ENCODE measurements at regions not wholly inside any gene's neighbourhood (a gene's known extent, or its start where the extent isn't known, plus 50 kb on each side); places are given as distances from the start of the nearest gene placed in this dataset.

DNA sequence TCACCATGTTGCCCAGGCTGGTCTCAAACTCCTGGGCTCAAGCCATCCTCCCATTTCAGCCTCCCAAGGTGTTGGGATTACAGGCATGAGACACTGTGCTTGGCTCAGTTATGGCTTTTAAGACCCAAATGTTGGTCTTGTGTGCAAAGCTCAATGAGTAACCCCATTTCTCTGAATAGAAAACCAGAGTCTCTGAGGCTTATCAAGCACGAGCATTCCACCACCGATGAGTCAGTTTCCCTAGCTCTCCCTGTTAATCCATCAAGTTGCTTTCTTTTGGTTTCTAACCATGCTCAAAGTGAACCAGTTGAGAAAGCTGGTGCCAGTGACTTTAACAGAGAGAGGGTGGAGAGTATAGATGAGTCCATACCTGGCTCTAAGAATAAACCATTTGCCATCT, 350.9 kb upstream of the ADGRL2 start:
- Histone ChIP-seq H3K27ac (ENCODE audit: low read depth, low read length) (no peak overlapping the region), H3K79me1 (ENCODE audit: low read depth, low read length) (no peaks in the 10 kb centered on the region), H3K23ac (ENCODE audit: insufficient read length) (no peak overlapping the region), H2BK12ac (ENCODE audit: low read depth, low read length) (no peak overlapping the region), H3K23me2 (ENCODE audit: low read depth, low read length) (no peaks in the 10 kb centered on the region), H3K18ac (ENCODE audit: extremely low read depth, low read length) (no peak overlapping the region), H3K9me3 (ENCODE audit: insufficient read depth in 2 of 2, low read depth in 1 of 2, low read length in 1 of 2) (no peaks in the 10 kb centered on the region), H2BK5ac (ENCODE audit: low read depth, low read length) (no peak overlapping the region), H2BK15ac (ENCODE audit: low read length) (no peak overlapping the region), H2AFZ (ENCODE audit: low read length) (no peak overlapping the region), H3K79me2 (ENCODE audit: control insufficient read depth in 1 of 2, insufficient read depth in 2 of 2, low read length in 2 of 2) (no peaks in the 10 kb centered on the region), H4K5ac (ENCODE audit: insufficient read length, low read depth, low read length) (no peak overlapping the region), H3K27me3 (replicated peaks in 1 of 4; ENCODE audit: control insufficient read depth in 3 of 4, extremely low read depth in 1 of 4, insufficient read depth in 3 of 4, low read length in 3 of 4) (no peaks in the 10 kb centered on the region), H3K4ac (replicated peaks; ENCODE audit: insufficient read length, low read depth, low read length) (no peak overlapping the region), H2BK20ac (ENCODE audit: low read length) (no peak overlapping the region), H3K36me3 (ENCODE audit: control insufficient read depth in 2 of 4, insufficient read depth in 4 of 4, low read length in 3 of 4) (no peaks in the 10 kb centered on the region), H3K56ac (replicated peaks; ENCODE audit: insufficient read length, low read depth, low read length) (no peak overlapping the region), H2BK120ac (replicated peaks; ENCODE audit: low read depth, low read length) (no peak overlapping the region), H3K4me3 (ENCODE audit: extremely low read depth in 1 of 4, insufficient read depth in 2 of 4, low read depth in 3 of 4, low read length in 4 of 4) (no peak overlapping the region), H4K20me1 (replicated peaks in 1 of 2; ENCODE audit: control insufficient read depth in 1 of 2, insufficient read depth in 2 of 2, low read length in 2 of 2) (no peaks in the 10 kb centered on the region), H3K4me2 (ENCODE audit: insufficient read depth in 1 of 2, low read depth in 2 of 2, low read length in 2 of 2) (no peak overlapping the region), H3K14ac (ENCODE audit: insufficient read length) (no peak overlapping the region), H2AK5ac (ENCODE audit: low read depth, low read length) (no peak overlapping the region), H4K91ac (replicated peaks; ENCODE audit: insufficient read length, low read length) (no peak overlapping the region), H3K9ac (replicated peaks in 1 of 4; ENCODE audit: extremely low read depth in 1 of 4, low read depth in 3 of 4, low read length in 3 of 4) (no peak overlapping the region), H3K4me1 (replicated peaks in 1 of 4; ENCODE audit: control insufficient read depth in 3 of 4, insufficient read depth in 4 of 4, low read length in 3 of 4) (peaks cover 0 to 12% (median 4%) of the 10 kb centered on the region in 4 experiments; a peak in 4 of 7 replicates), H4K8ac (ENCODE audit: extremely low read depth, insufficient read depth, low read length) (no peak overlapping the region)
- POLR2A ChIA-PET (ENCODE audit: partially characterized antibody), result no interaction called here
- no peak for FAIRE-seq
- no peak for DNase-seq (ENCODE audit: low read depth in 1 of 2, low spot score in 2 of 2)
- WGBS, 2 experiments (ENCODE audit: extremely low coverage in 1 of 2, insufficient coverage in 1 of 2, insufficient read length in 1 of 2, insufficient replicate concordance in 2 of 2, low coverage in 1 of 2, low lambda C conversion rate in 2 of 2, missing lambda C conversion rate in 1 of 2), result 97% methylated on average over 2 of the region's 2 CpGs; no CpG with 5 or more reads in 1 of the 2 experiments
- CTCF ChIA-PET (ENCODE audit: partially characterized antibody), result no interaction called here
- TF ChIP-seq, protein P1, sequence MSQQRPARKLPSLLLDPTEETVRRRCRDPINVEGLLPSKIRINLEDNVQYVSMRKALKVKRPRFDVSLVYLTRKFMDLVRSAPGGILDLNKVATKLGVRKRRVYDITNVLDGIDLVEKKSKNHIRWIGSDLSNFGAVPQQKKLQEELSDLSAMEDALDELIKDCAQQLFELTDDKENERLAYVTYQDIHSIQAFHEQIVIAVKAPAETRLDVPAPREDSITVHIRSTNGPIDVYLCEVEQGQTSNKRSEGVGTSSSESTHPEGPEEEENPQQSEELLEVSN (IDR thresholded peaks at IDR 0.05), result no peak
- no peak for TF ChIP-seq FOSL1 (IDR thresholded peaks at IDR 0.05; ENCODE audit: insufficient read depth, low read depth, low read length)
- TF ChIP-seq, protein P2, sequence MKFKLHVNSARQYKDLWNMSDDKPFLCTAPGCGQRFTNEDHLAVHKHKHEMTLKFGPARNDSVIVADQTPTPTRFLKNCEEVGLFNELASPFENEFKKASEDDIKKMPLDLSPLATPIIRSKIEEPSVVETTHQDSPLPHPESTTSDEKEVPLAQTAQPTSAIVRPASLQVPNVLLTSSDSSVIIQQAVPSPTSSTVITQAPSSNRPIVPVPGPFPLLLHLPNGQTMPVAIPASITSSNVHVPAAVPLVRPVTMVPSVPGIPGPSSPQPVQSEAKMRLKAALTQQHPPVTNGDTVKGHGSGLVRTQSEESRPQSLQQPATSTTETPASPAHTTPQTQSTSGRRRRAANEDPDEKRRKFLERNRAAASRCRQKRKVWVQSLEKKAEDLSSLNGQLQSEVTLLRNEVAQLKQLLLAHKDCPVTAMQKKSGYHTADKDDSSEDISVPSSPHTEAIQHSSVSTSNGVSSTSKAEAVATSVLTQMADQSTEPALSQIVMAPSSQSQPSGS (IDR thresholded peaks at IDR 0.05; ENCODE audit: low read length), result no peak
- TF ChIP-seq TCF12 (IDR thresholded peaks at IDR 0.05; ENCODE audit: low read depth, low read length), result no peak
- no peak for TF ChIP-seq RFX5 (IDR thresholded peaks at IDR 0.05; ENCODE audit: borderline replicate concordance, low read depth, low read length)
- no peak for TF ChIP-seq SIRT6 (IDR thresholded peaks at IDR 0.05; ENCODE audit: low read length)
- no peak for TF ChIP-seq EZH2 (IDR thresholded peaks at IDR 0.05; ENCODE audit: low read depth, low read length, severe bottlenecking)
- TF ChIP-seq SP1 (IDR thresholded peaks at IDR 0.05; ENCODE audit: low read depth, low read length), result no peak
- no peak for TF ChIP-seq POU5F1 (IDR thresholded peaks at IDR 0.05; ENCODE audit: low read depth, low read length)
- TF ChIP-seq, protein P3, sequence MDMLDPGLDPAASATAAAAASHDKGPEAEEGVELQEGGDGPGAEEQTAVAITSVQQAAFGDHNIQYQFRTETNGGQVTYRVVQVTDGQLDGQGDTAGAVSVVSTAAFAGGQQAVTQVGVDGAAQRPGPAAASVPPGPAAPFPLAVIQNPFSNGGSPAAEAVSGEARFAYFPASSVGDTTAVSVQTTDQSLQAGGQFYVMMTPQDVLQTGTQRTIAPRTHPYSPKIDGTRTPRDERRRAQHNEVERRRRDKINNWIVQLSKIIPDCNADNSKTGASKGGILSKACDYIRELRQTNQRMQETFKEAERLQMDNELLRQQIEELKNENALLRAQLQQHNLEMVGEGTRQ (IDR thresholded peaks at IDR 0.05; ENCODE audit: low read length), result no peak
- no peak for TF ChIP-seq PHF8 (conservative IDR thresholded peaks at IDR 0.05; ENCODE audit: low read depth, low read length)
- TF ChIP-seq TAF7 (optimal IDR thresholded peaks at IDR 0.05; ENCODE audit: borderline replicate concordance, low read depth, low read length), result no peak

All from H1 (cell line).